Suppressor macrophage treated with lipopolysaccharide for 1 hour (primary cell): ENCODE measurements at regions not wholly inside any gene's neighbourhood (a gene's known extent, or its start where the extent isn't known, plus 50 kb on each side); places are given as distances from the start of the nearest gene placed in this dataset.

ENCODE experiments used
- DNase-seq, 3 donors: peaks; one replicate each; pipeline ENCODE4 v3.0.0-alpha.2; 2020 to 2022

DNA sequence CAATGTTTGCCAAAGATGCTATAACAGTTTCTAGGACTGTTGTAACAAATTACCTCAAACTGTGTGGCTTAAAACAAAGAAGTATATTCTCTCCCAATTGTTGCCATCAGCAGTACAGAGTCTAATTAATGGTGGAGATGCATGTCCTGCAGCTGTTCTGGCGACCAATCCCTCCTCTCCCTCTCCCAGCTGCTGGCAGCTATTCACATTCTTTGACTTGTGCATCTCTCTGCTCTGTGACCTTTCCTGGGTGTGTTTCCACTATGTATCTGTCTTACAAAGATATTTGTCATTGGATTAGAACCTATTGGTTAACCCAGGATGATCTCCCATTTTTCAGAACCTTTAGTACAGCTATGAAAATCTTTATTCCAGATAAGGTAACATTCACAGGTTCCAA lies 561.7 kb upstream of the POM121L12 start:
- DNase-seq, result no peak

DNA sequence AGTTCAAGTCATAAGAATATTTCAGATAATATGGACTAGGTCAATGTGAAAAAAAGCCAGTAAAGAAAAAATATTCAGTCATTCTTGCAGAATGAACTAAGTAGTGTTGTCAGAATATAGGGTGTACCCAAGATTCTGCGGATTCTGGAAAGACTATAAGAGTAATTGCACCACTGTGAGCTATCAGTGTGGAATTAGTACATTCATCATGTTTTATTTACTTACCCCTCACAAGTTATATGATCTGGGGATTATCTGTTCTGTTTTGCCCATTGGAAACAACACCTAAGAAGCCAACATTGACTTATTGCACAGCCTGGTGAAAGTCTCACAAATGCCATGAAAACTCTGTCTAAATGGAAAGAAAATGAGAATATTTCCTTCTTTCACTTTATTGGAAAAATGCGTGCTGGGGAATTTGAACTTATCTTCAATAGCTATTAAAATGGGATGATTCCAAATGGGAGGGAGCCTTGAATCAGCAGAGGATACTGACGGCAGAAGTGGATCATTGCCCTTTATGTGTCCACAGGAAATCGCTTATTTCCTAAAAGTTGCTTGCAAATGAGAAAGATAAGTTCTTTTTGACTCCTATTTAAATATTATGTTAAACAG lies 563.3 kb upstream of the POM121L12 start:
- DNase-seq, result no peak

DNA sequence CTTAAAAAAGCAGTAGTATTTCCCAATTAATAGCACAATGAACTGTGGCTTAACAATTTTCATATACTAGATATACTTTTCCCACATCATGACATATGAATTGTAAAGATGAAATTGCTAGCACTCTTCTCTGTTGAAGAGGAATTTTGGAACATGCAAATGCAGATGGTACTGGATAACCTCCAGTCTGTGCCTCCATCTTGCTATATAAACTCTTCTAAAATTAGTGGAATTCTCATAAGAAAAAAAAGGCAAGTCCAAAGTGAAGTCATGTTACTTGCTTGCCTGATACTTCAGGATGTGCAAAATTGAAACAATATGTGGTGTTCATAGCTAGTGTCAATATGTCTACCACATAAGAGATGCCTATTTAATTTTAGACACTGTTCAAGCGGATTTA lies 570.2 kb upstream of the POM121L12 start:
- DNase-seq, result no peak

DNA sequence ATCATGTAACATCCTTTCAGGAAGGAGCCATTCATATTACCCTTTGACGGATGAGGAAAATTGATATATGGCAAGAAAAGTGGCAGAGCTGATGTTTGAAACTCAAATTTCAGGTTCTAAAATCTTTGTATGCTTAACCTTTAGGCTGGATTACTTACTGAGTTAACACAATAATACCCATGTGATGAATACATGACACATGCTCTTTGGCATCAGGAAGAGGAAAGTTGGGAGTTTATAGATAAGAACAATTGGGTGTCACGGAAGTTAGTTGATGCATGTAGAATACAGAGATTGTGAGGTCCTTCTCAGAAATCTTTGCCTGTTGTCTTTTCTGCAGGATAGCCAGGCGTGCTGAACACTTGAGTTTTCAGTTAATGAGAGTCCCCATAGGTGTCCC lies 572.1 kb upstream of the POM121L12 start:
- no peak for DNase-seq

DNA sequence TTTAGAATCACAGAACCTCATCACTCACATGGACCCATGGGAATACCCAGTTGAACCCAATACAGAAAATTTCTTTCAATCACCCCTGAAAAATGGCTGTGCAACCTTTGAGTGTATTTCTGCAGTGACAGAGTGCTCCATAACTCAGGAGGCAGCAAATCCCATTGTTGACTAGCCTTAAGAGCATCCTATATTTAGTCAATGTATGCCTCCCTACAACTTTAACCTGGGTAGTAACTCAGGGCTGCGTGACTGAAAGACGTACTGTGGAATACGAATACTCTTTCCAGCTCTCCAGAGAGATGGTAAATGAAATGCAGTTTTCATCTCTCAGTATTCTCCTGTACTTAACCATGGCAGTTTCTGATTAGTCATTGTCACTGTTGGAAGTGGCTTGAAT lies 573.0 kb upstream of the POM121L12 start:
- no peak for DNase-seq

DNA sequence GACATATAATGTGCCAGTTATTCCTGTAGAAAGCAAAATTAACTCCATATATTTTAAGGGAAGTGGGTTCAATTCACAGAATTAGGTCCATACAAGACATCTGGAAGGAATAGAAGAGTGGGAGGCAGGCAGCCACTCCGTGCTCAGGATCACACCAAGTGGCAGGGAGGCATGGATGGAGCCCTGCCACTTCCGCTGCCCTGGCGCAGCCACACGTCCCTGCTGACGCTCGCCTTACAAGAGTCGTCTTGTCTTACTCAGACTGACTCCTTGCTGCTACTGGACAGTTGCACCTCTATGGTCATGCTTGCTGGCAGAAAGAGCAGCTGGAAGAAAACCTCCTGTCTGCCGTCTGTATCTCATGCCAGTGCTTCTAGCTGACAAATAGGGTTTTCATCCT lies 579.9 kb upstream of the POM121L12 start:
- no peak for DNase-seq

DNA sequence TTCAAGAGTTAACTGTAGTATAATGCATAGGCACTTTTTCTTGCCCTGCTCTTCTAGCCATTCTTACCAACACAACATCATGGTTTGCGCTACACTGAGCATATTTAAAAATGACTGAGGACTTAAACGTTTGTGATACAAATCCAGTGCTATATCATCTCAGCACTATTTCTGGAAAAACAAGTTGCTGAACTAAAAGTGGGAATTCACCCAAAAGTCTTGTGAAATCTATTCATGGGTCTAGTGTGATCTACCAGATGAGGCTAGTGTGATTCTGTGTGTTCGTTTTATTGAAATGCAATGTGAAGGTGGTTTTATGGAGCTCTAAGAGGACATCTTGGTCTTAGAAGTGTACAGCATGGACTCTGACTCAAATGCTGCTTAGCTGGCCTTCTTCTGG lies 584.6 kb upstream of the POM121L12 start:
- no peak for DNase-seq

DNA sequence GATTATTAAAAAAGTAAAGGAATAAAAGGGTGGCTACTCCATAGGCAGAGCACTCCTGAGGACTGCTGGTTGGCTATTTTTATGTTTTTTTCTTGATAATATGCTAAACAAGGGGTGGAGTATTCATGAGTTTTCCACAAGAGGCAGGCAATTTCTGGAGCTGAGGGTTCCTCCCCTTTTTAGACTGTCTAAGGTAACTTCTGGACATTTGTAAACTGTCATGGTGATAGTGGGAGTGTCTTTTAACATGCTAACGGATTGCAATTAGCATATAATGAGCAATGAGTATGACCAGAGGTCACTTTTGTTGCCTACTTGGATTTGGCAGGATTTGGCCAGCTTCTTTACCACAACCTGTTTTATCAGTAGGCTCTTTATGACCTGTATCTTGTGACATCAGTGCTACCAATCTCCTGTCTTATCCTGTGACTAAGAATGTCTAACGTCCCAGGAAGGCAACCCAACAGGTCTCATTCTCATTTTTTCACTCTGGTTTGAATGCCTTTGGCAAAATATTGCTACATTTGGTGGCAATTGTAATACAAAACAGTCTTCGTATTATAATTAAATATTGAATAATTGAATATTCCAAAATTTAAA lies 587.8 kb upstream of the POM121L12 start:
- no peak for DNase-seq

DNA sequence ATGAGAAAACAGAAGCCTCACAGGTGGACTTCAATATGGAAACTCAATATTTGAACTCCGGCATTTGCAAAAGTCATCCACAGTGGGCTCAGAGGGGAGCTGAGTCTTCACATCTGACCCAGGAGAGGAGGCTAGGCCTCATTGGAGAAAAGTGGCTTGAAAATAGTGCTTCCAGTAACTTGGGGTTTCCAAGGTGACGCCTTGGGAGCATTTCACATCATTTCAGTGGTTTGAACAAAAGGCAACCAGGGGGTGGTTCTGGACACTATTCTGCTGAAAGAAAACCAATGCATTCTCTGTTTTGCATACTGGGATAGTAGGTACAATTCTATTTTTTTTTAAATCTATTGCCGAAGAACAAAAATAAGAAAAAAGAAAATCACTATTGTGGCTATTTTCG lies 599.2 kb upstream of the POM121L12 start:
- DNase-seq, result no peak

DNA sequence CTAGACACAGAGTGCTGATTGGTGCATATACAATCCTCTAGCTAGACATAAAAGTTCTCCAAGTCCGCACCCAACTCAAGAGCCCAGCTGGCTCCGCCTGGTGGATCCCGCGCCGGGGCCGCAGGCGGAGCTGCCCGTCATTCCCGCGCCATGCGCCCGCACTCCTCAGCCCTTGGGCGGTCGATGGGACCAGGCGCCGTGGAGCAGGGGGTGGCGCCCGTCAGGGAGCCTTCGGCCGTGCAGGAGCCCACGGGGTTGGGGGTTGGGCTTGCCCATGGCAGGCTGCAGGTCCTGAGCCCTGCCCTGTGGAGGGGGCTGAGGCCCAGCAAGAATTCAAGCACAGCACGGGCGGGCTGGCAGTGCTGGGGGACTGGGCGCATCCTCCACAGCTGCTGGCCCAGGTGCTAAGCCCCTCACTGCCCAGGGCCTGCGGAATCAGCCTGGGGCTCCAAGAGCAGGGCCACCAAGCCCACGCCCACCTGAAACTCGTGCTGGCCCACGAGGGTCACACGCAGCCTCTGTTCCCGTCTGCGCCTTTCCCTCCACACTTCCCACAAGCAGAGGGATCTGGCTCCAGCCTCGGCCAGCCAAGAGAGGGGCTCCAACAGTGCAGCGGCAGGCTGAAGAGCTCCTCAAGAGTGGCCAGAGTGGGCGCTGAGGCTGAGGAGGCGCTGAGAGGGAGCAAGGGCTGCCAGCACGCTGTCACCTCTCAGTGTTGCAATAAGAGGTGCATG lies 604.2 kb upstream of the POM121L12 start:
- no peak for DNase-seq

DNA sequence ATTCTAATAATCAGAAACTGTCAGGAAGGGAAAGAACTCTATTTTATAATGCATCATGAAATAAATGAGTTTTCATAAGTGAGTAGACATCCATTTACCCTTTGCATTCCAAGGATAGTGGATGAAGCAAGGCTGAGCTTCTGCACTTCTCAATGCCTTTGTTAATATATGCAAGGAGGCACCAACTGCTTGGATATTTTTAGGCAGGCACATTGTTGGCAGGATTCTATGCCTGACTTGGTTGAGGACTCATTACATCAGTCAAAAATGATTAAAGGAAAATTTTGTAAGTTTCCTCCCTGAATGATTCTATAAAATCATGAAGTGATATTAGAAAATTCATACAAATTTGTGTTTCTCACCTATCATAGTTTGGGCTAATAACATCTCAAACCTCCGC lies 612.2 kb upstream of the POM121L12 start:
- DNase-seq, result no peak

DNA sequence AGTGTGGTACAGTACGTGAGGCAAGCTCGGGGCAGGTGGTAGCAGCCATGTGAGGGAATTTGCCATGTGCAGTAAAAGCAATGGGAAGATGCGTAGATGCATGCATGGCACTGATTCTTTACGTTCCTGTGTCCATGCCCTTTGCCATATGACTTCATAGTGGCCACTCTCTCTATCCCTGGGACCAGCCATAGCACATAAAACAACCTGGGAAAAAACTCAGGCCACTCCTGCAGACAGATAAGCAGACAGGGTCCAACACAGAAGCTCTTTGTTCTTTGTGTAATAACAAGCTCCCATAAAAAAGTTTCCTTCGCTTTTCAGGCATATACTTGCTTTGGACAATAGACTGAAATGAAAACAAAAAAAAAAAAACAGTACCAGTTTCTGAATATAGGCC lies 622.4 kb upstream of the POM121L12 start:
- DNase-seq, result no peak

DNA sequence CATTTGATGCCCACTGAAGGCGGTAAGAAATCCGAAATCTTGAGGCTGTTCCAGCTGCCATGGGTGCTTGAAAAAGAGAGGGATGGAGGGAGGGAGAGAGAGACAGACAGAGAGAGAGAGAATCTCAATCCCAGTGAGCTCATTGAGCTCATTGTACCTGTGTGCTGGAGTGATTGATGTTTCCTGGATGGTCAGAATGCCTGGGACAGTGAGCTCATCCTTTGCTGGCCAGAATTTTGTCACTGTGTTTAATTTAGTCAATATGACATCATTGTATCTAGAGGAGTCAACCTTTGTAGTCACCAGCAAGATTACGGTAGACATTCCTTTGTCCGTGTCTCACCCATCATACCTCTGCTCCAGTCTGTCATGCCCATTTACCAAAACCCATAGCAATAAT lies 625.4 kb upstream of the POM121L12 start:
- DNase-seq, result no peak

DNA sequence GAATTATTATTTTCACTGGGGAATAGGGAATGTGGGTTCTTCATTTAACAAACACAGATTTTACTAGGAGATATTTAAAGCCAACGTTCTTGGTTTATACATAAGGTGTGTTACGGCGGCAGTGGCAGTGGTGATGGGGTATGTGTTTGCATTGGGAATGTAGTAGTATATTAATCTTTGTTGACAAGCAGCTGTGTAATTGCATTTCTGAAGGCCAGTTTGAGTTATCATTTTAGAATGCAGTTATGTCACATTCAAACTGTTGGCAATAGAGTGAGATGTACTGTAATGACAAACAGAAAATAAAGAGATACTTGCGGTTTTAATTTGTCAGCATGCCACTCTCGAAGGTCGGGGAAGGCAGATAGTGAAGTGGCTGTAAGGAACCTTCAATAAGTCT lies 628.6 kb upstream of the POM121L12 start:
- DNase-seq, result no peak

DNA sequence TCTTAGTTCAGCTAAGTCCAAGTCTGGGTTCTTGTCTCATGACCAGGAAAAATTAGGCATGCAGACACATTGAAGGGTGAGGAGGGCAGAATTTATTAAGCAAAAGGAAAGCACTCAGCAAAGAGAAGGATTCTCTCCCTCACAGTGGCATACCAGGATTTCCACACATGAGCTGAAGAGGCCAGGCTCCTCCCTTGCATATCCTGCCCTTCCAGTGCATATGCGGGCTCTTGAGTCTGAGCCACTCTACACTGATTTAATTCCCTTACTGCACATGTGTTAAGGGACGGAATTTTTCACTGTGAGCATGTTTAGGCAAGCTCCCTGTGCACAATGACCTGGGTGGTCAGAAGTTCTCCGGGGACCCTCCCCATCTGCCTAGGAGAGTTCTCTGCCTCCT lies 652.7 kb upstream of the POM121L12 start:
- DNase-seq, result no peak

DNA sequence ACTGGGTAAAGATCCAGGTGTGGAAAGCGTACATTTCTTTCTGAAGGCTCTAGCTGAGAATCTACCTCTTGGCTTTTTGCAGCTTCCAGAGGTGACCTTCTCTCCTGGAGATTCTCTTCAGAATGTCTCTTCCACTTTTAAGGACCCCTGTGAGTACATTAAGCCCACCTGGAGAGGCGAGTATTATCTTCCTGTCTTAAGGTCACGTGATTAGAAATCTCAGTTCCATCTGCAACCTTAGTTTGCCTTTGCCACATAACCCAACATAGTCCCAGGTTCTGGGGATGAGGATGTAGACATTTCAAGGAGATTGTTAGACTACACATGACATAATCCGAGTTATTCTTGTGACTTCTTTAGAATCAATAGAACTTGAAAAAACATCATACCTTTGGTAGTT lies 665.5 kb upstream of the POM121L12 start:
- DNase-seq, result no peak

DNA sequence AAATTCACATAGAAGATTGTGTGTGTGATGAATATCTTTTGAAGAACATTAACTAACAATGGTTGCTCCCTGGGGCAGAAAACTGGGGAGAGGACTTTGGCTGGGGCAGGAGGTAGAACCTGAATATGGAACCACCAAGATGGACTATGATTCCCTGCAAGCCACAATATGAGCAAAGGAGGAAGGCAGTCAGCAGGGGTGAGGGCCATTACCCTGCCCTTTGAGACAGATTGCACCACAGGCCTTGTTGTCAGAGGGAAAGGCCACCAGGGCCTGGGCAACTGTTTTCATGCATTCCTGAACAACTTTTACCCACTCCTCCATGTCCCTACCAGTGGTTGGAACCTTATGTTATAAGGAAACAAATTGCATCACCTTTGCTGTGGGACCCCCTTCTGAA lies 670.1 kb upstream of the POM121L12 start:
- DNase-seq, result no peak

DNA sequence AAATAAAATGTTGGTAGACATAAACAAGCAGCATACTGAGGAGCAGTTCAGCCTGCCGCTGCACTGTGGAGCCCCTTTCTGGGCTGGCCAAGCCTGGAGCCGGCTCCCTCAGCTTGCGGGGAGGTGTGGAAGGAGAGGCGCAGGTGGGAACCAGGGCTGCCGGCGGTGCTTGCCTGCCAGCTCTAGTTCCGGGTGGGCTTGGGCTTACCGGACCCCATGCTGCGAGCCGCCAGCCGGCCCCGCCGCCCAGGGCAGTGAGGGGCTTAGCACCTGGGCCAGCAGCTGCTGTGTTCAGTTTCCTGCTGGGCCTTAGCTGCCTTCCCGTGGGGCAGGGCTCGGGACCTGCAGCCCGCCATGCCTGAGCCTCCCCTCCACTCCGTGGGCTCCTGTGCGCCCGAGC lies 672.9 kb upstream of the POM121L12 start:
- DNase-seq, result no peak

DNA sequence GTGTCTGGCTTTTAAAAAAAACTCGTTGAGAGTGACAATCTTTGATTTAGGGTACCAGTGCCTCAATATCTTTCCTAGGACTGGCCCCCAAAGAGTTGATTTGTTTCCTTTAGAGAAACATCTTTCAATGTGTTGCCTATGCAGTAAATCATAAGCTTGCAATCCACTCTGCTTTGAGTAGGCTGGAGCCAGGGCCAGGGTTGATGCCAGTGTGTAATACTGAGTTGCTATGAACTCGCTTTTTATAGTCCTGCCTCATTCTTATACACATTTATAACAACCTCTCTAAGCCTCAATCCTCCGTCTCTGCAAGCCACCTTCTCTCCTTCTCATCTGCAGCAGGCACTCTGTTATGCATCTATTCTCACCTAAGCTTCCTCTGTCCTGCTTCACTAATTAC lies 674.9 kb upstream of the POM121L12 start:
- no peak for DNase-seq

DNA sequence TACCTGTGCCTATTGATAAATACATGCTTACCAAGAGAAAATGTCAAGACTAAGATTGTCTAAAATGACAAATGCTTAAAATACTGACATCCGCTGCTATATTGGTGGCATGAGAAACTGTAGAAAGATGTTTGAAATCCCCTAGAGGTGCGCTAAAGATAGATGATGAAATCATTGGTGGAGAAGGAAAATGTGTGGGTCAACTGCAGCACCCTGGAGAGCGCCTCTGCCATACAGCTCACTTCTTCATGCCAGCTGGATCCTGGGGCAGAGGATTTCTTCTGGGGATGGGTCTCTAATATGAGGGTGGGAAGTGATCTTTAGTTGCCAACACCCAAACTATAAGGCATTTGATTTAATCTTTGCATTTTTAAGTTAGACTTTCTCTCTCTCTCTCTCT lies 680.4 kb upstream of the POM121L12 start:
- no peak for DNase-seq

DNA sequence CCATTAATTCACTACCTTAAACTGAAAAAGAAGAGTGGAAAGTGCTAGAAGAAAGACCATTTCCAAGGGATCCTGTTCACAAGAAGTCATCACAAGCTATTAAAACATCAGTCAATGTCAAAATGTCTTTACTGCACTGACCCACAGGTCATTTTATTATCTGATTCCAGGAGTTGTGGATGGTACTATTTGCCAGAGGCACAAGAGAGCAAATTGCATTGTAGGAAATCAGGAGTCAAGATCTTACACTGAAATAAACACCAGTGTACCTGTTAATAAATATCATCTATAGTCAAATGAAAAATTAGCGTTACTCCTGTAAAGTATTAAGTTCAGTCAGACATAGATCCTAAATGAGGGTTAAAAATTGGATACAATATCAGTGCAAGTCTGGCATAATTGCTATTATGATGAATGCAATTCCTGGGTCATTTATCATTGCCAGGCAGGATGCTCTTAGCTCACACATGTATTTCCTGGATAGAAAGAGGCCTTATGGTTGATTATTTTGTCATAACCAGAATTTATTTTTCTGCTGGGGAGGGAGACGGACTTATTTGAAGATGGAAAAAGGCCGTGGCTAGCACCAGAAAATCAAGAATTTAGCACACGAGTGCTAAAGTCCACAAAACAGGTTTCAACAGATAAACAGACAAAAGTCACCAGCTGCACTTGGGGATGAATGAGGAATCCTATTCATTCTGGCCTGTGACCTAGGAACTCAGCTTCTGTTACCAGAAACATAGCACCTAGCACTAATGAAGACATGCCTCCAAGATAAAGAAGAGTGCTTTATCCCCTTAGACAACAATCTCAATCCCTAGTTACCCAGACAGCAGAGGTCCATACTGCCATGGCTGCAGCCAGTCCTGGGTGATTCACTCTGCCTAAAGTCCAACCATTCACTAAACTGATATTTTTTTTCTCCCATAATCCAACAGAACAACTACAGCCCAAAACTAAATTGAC lies 683.1 kb upstream of the POM121L12 start:
- DNase-seq, result no peak

DNA sequence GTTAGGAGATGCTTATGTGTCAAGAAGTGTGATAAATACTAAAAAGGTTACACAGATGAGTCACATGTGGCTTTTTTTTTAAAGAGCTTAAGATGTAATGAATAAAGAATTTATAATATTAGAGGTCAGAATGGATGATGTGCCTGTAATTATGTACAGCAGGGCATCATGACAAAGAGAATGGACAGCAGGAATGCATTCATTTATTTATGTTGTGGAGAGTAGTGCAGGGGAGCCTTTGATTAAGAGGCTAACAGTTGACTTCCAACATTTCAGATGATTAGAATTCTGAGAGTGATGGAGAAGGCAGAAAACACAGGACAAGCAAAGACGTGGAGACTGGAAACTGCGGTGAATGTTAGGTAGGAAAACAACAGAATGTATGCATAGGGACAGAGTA lies 691.4 kb upstream of the POM121L12 start:
- no peak for DNase-seq

DNA sequence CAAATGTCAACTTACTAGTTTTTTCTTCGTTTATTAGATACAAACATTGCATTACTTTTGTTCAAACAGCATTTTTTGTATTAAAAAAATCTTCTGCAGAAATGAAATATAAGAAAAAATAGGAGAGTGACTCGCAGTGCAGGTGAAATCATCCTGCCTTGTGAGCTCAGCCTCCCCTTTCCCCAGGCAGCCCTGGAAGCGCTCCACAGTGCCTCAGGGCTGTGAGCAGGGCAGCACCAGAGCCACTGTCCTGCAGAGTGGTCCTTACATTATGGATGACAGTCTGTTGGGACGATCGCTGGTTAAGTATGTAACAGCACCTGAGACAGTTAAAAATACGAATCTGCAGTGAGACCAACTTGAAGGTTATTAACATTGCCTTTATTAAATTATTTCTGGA lies 695.4 kb upstream of the POM121L12 start:
- DNase-seq, result no peak
